VCaP (cell line): ENCODE measurements at regions not wholly inside any gene's neighbourhood (a gene's known extent, or its start where the extent isn't known, plus 50 kb on each side); places are given as distances from the start of the nearest gene placed in this dataset.

Experiments used
- H3K27ac ChIP-seq: fragments of 450-650 bp; 2 replicates; pipeline ENCODE4 v1.5.1; 2017
- TF ChIP-seq, protein P1 (sequence below): fragments of 450-650 bp; conservative IDR thresholded peaks from 2 replicates; pipeline ENCODE4 v1.5.1; 2017; ENCODE audit warnings: mild to moderate bottlenecking, moderate library complexity

DNA sequence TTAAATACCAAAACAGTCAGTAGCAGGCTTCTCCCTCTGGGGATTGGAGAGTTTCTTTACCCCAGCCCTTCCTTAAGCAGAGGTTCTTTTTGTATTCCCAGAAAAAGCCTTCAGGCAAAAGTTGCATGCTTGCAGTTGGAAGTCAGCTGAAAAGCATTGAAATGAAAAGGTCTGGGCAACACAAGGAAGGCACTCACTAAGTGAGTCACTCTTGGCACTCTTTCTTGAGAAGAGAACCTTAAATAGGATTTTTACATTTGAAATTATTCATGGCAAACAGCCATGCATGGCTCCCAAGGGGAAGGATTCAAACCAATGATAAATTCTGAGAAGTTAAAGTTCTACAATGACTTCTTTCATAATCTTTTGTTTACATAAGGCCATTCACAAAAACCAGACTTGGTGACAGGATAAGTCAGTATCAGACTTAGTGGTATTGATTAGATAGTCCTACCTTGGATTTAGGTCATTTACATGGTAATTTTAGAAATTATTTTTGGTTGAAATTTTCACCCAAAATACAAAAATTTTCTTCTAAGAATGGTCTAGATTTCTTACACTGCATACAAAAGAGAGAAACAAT is 2068.9 kb downstream of the PCDH7 start:
- no peak overlapping the region for H3K27ac ChIP-seq
- TF ChIP-seq, protein P1, sequence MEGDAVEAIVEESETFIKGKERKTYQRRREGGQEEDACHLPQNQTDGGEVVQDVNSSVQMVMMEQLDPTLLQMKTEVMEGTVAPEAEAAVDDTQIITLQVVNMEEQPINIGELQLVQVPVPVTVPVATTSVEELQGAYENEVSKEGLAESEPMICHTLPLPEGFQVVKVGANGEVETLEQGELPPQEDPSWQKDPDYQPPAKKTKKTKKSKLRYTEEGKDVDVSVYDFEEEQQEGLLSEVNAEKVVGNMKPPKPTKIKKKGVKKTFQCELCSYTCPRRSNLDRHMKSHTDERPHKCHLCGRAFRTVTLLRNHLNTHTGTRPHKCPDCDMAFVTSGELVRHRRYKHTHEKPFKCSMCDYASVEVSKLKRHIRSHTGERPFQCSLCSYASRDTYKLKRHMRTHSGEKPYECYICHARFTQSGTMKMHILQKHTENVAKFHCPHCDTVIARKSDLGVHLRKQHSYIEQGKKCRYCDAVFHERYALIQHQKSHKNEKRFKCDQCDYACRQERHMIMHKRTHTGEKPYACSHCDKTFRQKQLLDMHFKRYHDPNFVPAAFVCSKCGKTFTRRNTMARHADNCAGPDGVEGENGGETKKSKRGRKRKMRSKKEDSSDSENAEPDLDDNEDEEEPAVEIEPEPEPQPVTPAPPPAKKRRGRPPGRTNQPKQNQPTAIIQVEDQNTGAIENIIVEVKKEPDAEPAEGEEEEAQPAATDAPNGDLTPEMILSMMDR, result no peak

DNA sequence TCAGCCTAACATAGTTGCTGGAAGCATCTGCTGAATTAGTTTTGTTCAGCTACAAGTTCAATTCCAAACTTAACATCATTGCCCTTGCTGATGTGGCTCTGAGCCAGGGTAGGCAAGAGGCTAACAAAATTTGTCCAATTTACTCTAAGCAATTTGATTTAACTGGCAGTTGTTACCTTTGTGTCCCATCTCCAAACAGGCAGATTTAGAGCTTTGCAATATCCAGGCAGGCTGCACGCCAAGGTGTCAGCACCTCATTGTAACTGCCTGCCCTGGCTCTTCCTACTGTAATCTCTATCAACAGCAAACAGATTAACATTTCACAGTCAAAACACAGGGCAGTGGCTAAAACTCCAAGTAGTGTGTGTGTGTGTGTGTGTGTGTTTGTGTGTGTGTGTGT is 2070.6 kb downstream of the PCDH7 start:
- H3K27ac ChIP-seq, result no peak overlapping the region
- TF ChIP-seq, protein P1, result no peak

DNA sequence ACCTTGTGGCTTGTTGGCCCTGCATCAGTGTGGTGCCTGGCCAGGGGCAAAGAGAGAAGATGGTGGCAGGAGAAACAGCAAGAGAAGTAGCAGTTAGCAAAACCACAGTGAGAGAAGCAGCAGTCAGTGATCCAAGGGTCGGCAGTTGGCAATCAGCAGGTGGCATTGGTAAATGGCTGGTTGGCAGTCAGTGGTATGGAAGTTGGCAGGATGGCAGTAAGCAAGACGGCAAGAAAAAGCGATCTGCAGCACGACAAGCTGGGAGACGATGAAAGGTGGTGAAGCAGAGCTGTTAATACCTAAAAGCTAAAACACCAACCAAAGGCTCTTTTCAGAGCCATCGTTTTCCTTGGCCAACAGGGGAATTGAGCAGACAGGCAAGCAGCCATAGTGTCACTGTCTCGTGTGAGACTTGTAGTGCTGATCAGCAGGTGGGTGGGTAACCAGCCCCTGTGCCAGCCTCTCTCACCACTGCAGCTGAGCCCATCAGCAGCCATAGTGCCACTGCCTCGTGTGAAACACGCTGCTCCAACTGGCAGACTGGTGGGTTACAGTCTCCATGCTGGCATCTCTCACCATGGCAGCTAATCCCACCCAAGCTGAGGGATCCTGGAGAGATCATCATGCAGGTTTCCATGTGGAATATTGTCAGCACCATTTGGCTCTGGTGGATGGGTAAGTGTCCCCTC is 2078.4 kb downstream of the PCDH7 start:
- H3K27ac ChIP-seq, result no peak overlapping the region
- TF ChIP-seq, protein P1, result no peak

DNA sequence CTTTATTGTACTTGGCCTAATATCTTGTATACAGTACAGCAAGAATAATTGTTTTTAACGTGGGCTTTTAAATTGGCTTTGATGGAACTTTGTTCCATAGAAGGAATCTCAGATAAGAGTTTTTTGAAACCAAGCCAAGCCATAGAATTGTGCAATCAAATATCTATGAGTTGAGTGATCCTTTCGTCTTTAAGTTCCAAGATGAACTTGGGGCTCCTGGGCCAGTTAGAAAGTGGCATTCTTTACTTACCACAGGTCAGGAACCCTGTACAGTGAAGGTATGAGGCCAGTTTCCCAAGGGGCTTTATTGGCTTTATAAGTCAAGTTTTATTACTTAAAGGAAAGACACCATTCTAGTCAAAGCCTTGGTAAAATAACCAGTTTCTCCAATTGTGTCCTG is 2104.2 kb downstream of the PCDH7 start:
- H3K27ac ChIP-seq, result no peak overlapping the region
- TF ChIP-seq, protein P1, result no peak

DNA sequence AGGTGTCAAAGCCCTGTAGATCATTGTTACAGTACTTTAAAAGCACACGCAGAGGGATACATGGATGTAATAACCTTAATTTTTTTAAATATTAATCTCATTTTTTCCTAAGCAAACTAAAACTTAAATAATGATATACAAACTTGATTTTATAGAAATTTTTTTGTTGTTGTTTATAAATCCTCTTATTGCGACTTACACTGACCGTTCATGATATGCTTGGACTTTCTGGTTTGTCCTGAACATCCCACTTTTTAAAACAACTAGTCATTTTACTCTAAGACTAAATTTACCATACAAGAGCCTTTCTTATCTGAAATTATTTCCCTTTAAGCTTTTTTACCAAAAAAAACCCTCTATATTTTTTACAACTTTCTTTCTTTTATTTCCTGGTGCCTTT is 2106.0 kb downstream of the PCDH7 start:
- no peak overlapping the region for H3K27ac ChIP-seq
- TF ChIP-seq, protein P1, result no peak

DNA sequence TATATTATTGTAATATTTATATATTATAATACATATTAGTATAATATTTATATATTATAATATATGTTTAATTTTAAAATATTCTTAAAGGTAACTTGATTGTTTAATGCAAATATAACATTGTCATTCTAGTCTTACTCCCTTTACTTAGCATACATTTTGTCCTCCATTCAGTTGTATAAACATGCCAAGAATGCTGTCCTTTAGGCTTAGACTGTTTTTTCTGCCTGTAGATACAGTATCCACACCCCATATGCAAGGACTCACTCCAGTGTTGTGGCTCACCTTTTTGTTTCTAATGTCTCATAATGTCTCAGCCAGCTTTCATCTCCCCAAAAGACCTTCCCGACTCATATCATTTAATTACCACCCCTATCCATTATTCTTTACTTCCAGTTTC is 2110.0 kb downstream of the PCDH7 start:
- no peak overlapping the region for H3K27ac ChIP-seq
- TF ChIP-seq, protein P1, result no peak

DNA sequence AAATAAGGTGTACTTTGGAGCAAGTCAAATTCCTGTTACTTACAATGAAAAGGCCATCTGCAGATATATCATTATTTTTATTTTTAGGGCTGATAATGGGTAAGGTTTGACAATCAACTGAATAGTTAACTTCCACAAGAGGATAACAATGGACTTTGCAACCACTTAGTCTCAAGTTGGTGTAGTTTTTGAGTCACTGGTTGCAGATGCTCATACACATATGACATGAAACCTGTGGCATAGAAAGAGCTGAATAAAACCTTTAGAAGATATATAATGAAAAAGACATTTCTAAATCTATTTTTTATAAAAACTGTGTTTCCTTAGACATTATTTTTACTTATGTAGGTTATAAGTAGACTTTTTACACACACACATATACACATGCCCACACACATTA is 2110.9 kb downstream of the PCDH7 start:
- H3K27ac ChIP-seq, result no peak overlapping the region
- TF ChIP-seq, protein P1, result no peak
